ENCODE measurements at regions not wholly inside any gene's neighbourhood (a gene's known extent, or its start where the extent isn't known, plus 50 kb on each side); places are given as distances from the start of the nearest gene placed in this dataset.

DNA sequence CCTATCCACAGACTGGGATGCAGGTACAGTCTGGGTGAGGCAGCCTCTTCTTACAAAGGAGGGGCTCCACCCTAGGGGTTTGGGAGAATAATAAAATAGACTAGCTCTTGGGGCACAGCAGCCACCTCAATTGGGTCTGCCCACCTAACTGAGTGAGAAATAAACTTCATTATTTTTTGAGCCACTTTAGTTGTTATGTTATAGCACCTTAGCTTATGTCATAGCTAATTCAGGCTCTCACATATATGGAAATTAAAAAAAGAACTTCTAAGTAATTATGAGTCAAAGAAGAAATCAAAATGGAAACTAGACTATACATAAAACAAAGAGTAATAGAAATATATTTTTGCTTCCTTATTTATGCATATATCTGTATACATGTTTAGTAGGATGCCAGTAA lies 318.5 kb upstream of the B3GALT2 start:
- DNase-seq (ENCODE audit: low read depth), result no peak

GRCh38 chr1:193498088-193498655 lies 311.8 kb upstream of the B3GALT2 start:
- no peak for DNase-seq (ENCODE audit: low read depth)

- no peak for DNase-seq (ENCODE audit: low read depth)
Observed at GRCh38 chr1:193494368-193494767, 308.0 kb upstream of the B3GALT2 start.

GRCh38 chr1:193489191-193489590 lies 302.8 kb upstream of the B3GALT2 start:
- DNase-seq (ENCODE audit: low read depth), result no peak

- DNase-seq (ENCODE audit: low read depth), result no peak
Observed at GRCh38 chr1:193487722-193488121, 301.3 kb upstream of the B3GALT2 start.

- no peak for DNase-seq (ENCODE audit: low read depth)
Observed at GRCh38 chr1:193486671-193487229, 300.3 kb upstream of the B3GALT2 start.

- no peak for DNase-seq (ENCODE audit: low read depth)
Observed at GRCh38 chr1:193480755-193481154, 294.3 kb upstream of the B3GALT2 start.

GRCh38 chr1:193479187-193479586 lies 292.8 kb upstream of the B3GALT2 start:
- peak; percentile 34 for DNase-seq (ENCODE audit: low read depth)

DNA sequence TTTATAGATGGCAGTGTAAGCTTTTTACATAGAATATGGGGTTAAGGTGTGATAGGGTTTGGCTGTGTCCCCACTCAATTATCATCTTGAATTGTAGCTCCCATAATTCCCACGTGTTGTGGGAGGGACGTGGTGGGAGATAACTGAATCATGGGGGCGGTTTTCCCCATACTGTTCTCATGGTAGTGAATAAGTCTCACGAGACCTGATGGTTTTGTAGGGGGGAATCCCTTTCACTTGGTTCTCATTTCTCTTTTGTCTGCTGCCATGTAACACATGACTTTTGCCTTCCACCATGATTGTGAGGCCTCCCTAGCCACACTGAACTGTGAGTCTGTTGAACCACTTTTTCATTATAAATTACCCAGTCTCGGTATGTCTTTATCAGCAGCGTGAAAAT lies 290.3 kb upstream of the B3GALT2 start:
- DNase-seq (ENCODE audit: low read depth), result no peak

GRCh38 chr1:193473932-193474331 lies 287.5 kb upstream of the B3GALT2 start:
- DNase-seq (ENCODE audit: low read depth), result no peak

DNA sequence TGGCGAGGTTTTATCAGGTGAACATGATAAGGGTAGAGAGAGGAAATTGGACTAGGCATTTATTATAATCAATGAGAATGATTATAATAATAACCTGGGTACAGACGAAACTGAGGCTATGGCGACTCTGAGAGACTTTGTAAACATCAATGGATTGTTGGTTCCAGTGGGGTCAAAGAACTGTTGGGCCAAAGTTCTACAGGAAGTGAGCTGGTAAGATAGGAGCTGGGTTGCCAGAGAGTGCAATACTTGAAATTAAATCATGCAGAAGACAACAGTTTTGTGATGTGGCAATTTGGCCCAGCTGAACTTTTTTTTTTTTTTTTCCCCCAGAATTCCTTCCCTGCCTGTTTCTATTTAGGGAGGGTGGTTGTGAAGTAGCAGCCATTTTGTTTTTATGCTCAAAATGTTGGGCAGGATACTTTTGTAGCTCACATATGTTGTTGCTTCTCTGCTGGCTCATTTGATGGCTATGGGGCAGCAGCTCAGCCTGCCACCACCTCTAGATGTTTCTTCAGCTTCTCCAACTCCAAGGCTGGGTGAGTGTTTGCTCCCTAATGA lies 286.5 kb upstream of the B3GALT2 start:
- no peak for DNase-seq (ENCODE audit: low read depth)

- DNase-seq (ENCODE audit: low read depth), result no peak
Observed at GRCh38 chr1:193472430-193472829, 286.0 kb upstream of the B3GALT2 start.

GRCh38 chr1:193471981-193472380 lies 285.6 kb upstream of the B3GALT2 start:
- no peak for DNase-seq (ENCODE audit: low read depth)

DNA sequence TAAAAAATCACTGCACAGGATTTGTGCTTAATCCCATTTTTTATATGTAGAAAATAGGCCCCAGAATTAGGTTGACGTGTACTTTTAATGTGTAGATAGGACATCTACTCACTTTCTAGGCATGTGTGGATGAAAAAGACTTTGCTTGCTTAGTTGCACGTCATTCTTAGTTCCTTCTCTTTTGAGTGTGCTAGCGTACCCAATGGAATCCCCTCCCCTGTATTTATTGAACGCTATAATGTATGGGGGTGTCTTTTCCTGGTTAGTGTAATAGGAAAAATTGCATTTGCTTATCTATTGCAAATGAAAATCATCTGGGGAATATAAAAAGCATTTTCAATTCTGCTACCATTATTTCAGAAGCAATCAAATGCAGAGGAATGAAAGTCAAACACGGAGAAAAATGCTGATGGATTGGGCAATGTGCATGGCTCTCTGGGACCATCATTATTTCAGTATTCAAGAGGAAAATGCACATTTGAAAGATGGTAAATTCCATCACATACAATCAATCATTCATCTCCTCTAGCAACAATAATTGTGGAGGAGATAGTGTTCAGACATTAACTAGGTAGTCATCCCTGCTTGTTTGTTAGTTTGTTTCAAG lies 277.0 kb upstream of the B3GALT2 start:
- no peak for DNase-seq (ENCODE audit: low read depth)

DNA sequence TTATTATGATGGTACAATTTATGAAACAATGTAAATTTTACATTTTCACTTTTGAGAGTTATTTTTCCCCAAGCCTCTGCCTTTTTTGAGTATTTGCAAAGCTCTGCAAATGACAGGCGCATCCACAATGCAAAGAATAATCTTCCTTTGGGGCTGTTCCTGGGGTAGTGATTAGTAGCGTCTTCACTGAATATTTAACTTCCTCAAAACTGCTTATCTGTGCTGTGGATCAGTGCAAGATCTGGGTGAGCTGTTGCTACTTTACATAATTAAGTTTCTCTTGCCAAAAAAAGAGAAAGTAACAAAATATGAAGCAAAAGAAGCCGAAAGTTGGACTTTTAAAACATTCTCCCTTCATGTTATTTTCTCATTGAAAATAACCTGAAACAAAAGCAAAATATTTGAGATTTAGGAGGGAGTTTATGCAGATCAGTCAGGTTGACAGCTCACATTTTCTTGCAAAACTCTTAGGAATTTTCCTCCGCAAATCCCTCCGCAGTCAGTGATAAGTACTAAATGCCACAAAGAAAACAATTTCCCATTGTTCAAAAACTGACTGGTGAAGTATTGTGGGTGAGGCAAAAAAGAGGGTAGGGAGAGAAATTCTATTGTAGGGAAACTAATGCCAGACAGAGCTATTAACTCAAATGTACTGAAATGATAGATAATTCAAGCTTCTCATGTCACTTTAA lies 276.4 kb upstream of the B3GALT2 start:
- no peak for DNase-seq (ENCODE audit: low read depth)

DNA sequence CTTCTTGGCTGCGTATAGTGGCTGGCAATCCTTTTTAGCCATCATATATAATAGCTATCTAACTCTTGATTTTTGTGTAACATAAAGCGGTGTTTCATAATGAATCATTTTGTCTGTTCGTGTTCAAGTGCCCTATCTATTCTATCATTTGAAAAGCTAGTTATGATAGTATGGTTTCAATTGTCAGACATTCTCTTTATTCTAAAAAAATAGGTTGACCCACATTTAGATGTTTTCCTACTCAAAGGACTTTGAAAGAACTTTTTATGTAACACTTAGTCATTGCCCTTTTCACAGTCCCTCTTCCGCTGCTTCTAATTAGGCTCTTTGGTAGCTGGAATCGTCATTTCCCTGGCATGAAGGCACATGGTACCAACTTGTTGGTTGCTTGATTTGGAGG lies 272.2 kb upstream of the B3GALT2 start:
- DNase-seq (ENCODE audit: low read depth), result no peak

DNA sequence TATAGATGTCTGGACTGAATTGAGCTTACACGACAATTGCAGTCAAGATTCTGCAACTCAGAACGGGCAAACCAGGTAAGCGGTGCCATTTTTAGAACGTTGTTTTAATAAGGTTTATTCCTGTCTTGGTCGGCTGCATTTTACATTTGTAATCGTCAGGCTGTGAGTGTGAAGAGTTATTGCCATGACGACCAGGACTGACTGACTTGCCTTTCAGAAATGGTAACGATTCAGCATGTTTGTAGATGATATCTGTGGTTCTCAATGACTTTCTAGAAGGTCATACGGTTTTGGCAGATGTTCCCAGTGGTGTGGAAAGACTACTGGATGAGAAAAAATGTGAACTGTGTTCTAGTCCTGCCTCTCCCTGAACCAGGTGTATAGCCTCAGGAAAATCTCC lies 271.3 kb upstream of the B3GALT2 start:
- no peak for DNase-seq (ENCODE audit: low read depth)

- no peak for DNase-seq (ENCODE audit: low read depth)
Observed at GRCh38 chr1:193456811-193457280, 270.4 kb upstream of the B3GALT2 start.

- no peak for DNase-seq (ENCODE audit: low read depth)
Observed at GRCh38 chr1:193451606-193452005, 265.2 kb upstream of the B3GALT2 start.

DNA sequence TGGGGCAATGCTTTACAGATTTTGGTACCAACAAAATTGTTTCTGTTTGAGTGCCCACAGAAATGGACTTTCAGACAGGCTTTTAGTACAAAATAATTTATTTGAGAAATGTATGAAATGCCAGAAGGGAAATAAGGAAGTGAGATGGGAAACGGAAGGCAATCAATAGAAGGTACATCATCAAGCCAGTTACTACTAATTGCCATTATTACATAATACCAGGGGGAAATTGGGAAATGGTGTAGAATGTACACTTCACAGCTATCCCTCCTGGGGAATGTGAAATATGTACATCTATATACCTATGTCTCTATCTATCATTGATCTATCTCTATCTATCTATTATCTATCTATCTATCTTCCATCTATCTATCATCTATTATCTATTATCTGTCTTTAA lies 264.6 kb upstream of the B3GALT2 start:
- no peak for DNase-seq (ENCODE audit: low read depth)

- no peak for DNase-seq (ENCODE audit: low read depth)
Observed at GRCh38 chr1:193448682-193449461, 262.5 kb upstream of the B3GALT2 start.

DNA sequence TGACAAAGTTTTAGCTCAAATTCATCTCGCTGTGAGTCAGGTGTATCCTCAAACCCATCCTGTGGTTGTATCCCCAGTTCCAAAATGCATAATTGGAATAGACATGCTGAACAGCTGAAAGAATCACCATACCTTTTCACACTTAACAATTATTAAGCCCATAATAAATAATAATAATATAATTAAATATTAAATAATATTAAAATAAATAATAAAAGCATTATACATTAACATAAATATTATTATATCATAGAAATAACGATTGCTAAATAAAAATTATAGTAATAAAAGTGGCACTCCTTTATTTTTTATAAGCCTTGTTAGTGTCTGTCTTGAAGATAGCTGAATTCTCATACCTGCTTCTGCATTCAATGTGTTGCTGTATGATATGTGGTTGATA lies 257.5 kb upstream of the B3GALT2 start:
- no peak for DNase-seq (ENCODE audit: low read depth)

Data from stimulated activated CD8-positive, alpha-beta memory T cell treated with anti-CD3 and anti-CD28 coated beads, Interleukin-15, amount 100 ng/mL, for 1 hour (primary cell).